ENCODE measurements at regions not wholly inside any gene's neighbourhood (a gene's known extent, or its start where the extent isn't known, plus 50 kb on each side); places are given as distances from the start of the nearest gene placed in this dataset.

DNA sequence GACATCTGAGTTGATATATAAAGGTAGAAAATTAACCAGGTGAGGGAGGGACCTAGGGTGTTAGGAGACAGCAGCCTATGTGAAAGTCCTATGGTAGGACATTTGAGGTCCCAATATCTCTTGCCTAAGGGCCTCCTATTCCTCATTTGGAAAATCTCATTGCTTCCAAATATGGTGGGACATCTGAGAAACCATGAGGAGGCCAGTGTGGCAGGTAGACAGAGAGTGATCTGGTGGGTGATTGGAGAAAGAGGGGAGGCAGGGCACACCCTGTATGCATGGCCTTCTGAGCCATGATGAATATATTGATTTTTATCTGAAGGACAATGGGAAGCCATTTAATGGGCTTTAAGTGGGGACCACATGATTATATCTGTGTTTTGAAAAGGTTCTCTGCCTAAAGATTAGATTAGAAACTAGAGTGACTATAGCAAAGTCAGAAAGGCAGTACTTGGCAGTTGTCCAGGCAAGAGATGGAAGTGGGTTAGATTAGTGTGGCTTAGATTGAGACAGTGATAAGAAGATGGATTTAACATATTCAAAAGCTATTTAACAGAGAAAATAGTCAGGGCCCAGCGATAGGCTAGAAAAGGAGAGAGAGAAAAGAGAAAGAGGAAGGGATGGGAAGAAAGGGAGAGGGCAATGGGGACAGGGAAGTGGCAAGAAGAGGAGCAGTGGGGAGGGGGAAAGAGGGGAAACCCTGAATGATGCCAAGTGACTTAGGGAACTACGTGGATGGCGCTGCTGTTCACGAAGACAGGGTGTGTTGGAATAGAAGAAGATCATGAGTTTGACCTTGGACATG is 237.2 kb upstream of the SRRM4 start:
- TF ChIP-seq POLR2AphosphoS5 (IDR thresholded peaks at IDR 0.05; ENCODE audit: low read depth, low read length) = no peak
- no peak for TF ChIP-seq POLR2A (IDR thresholded peaks at IDR 0.05; ENCODE audit: low read depth, low read length)

All from GM12892 (cell line).